AG04449 (cell line): ENCODE measurements at regions not wholly inside any gene's neighbourhood (a gene's known extent, or its start where the extent isn't known, plus 50 kb on each side); places are given as distances from the start of the nearest gene placed in this dataset.
A peak's percentile ranks its signal among the peaks of the same experiment; 100 is the strongest.
"Not testable (repeated sequence)": the region's sequence is repeated elsewhere in the genome, so short reads cannot be mapped to it uniquely, and the experiment has no call there.

Experiments used
- CTCF ChIA-PET: fragments of 350-600 bp; formaldehyde crosslinking; extraction: SDS; loops from one replicate; lab custom pipeline; 2021; ENCODE audit warnings: antibody characterized with exemption; lab: Yijun Ruan, JAX
- POLR2A ChIA-PET: fragments of 400-600, 350-600 bp; formaldehyde crosslinking; extraction: SDS; loops from one replicate; lab custom pipeline; 2020; ENCODE audit warnings: antibody characterized with exemption, inconsistent platforms; lab: Yijun Ruan, JAX
- DNase-seq: peaks from one replicate; pipeline ENCODE4 v3.0.0-alpha.2; 2010; ENCODE audit warnings: low read depth, low spot score
- H3K4me3 ChIP-seq: 2 replicates; pipeline ENCODE4 v1.5.1; 2011; ENCODE audit warnings: low read depth, mild to moderate bottlenecking, control low read depth, low read length
- CTCF ChIP-seq: IDR thresholded peaks from one replicate; pipeline ENCODE4 v1.5.1; 2011; ENCODE audit warnings: mild to moderate bottlenecking, moderate library complexity, low read length, control low read depth, inconsistent platforms; ENCODE audit not compliant: insufficient read depth; ENCODE audit errors: missing control alignments

- DNase-seq = no peak
- TF ChIP-seq CTCF = no peak
- H3K4me3 ChIP-seq = no peak overlapping the region
- CTCF ChIA-PET = no interaction called here
- POLR2A ChIA-PET = no interaction called here
Observed at GRCh38 chr3:104245261-104245660, 1121.4 kb upstream of the ALCAM start.

GRCh38 chr3:104245981-104246380 is 1120.7 kb upstream of the ALCAM start:
- no peak for DNase-seq
- POLR2A ChIA-PET = no interaction called here
- no peak overlapping the region for H3K4me3 ChIP-seq
- CTCF ChIA-PET = no interaction called here
- TF ChIP-seq CTCF = no peak

- H3K4me3 ChIP-seq = no peak overlapping the region
- DNase-seq = no peak
- ChIA-PET CTCF (no interaction called here), POLR2A (no interaction called here)
- TF ChIP-seq CTCF = no peak
Observed at GRCh38 chr3:104257486-104257885, 1109.2 kb upstream of the ALCAM start.

GRCh38 chr3:104263477-104263876 is 1103.2 kb upstream of the ALCAM start:
- POLR2A ChIA-PET = no interaction called here
- no peak for TF ChIP-seq CTCF
- H3K4me3 ChIP-seq = no peak overlapping the region
- CTCF ChIA-PET = no interaction called here
- DNase-seq = no peak

- DNase-seq, POLR2A ChIA-PET, H3K4me3 ChIP-seq, CTCF ChIA-PET: not testable (repeated sequence)
Observed at GRCh38 chr3:104266219-104266618, 1100.5 kb upstream of the ALCAM start.

GRCh38 chr3:104269771-104270170 is 1096.9 kb upstream of the ALCAM start:
- H3K4me3 ChIP-seq = no peak overlapping the region
- DNase-seq = no peak
- ChIA-PET POLR2A (no interaction called here), CTCF (interaction anchor here (0.7 to 2.0 kb wide), 3 partner anchors 10 to 1099 kb away, joined by 3 to 5 read pairs (median 5); no protein-coding TSS in a partner anchor)
- no peak for TF ChIP-seq CTCF

GRCh38 chr3:104273046-104273649 is 1093.6 kb upstream of the ALCAM start:
- CTCF ChIA-PET = interaction anchor here (0.6 to 3.4 kb wide), 15 partner anchors 11 to 1245 kb away, joined by 3 to 36 read pairs (median 4); partner anchors contain the start of gene ALCAM
- DNase-seq = peak; percentile 3
- peak; percentile 67 for TF ChIP-seq CTCF
- no peak overlapping the region for H3K4me3 ChIP-seq
- POLR2A ChIA-PET = no interaction called here
